Endothelial cell of umbilical vein (primary cell): ENCODE measurements at regions not wholly inside any gene's neighbourhood (a gene's known extent, or its start where the extent isn't known, plus 50 kb on each side); places are given as distances from the start of the nearest gene placed in this dataset.

ENCODE experiments used
- BruUV-seq: library from RNA; stranded (reverse); fragments of 400-500 nt; replicated peaks from 2 replicates; lab custom pipeline; 2021; lab: Mats Ljungman, UMichigan
- CTCF ChIA-PET: fragments of 300-600, 350-600 bp; sonication (Branson Sonifier 250); formaldehyde crosslinking; loops from one replicate; lab custom pipeline; 2021; ENCODE audit warnings: antibody characterized with exemption, inconsistent platforms; lab: Charles Lee
- POLR2A ChIA-PET: fragments of 300-600, 350-600 bp; sonication (Branson Sonifier 250); formaldehyde crosslinking; loops from one replicate; lab custom pipeline; 2021; ENCODE audit warnings: antibody characterized with exemption, inconsistent platforms; lab: Charles Lee
- DNase-seq: peaks from one replicate; pipeline ENCODE4 v3.0.0-alpha.2; 2011; ENCODE audit warnings: low read depth, low spot score
- FAIRE-seq: peaks from 2 replicates; lab custom pipeline; 2011; peaks lifted over from hg19 to GRCh38; lab: Jason Lieb, UNC
- H2AFZ ChIP-seq: 2 replicates; pipeline ENCODE4 v1.6.0; 2012; ENCODE audit warnings: low read depth, low read length, control low read depth, inconsistent platforms
- H3K27ac ChIP-seq: 2 replicates; pipeline ENCODE4 v1.5.1; 2011; ENCODE audit warnings: low read depth, mild to moderate bottlenecking, control low read depth, low read length, moderate library complexity; ENCODE audit not compliant: insufficient read depth
- H3K27me3 ChIP-seq, 2 experiments: 2 replicates each; pipeline versions ENCODE4 v1.6.0 to v1.6.1; 2011; ENCODE audit warnings: low read length in 2 of 2, mixed read lengths in 1 of 2; ENCODE audit not compliant: control insufficient read depth in 2 of 2, insufficient read depth in 2 of 2
- H3K36me3 ChIP-seq, 2 experiments: 2 replicates in 1 of 2; 3 replicates in 1 of 2; pipeline ENCODE4 v1.5.1; 2011; ENCODE audit warnings: low read length in 2 of 2, mild to moderate bottlenecking in 1 of 2, moderate library complexity in 1 of 2; ENCODE audit not compliant: control insufficient read depth in 2 of 2, insufficient read depth in 2 of 2; ENCODE audit errors: extremely low read depth in 1 of 2
- H3K4me1 ChIP-seq: 3 replicates; pipeline ENCODE4 v1.5.1; 2011; ENCODE audit warnings: mild to moderate bottlenecking, low read length; ENCODE audit not compliant: control insufficient read depth, insufficient read depth; ENCODE audit errors: extremely low read depth
- H3K4me2 ChIP-seq: 2 replicates; pipeline ENCODE4 v1.6.1; 2011; ENCODE audit warnings: low read length, control low read depth, mixed read lengths; ENCODE audit not compliant: insufficient read depth
- H3K4me3 ChIP-seq, 3 experiments: fragments of 200-600 bp in 1 of 3; sonication (generic), shearing (Covaris generic) in 1 of 3; replicated peaks in 1 of 3; 2 replicates each; pipeline ENCODE4 v1.5.1; 2011 to 2016; ENCODE audit warnings: control low read depth in 3 of 3, low read length in 3 of 3, mild to moderate bottlenecking in 2 of 3, inconsistent platforms in 1 of 3, low read depth in 1 of 3, moderate library complexity in 1 of 3; ENCODE audit not compliant: insufficient read depth in 1 of 3
- H3K79me2 ChIP-seq: 2 replicates; pipeline ENCODE4 v1.6.0; 2012; ENCODE audit warnings: low read length, inconsistent platforms; ENCODE audit not compliant: control insufficient read depth, insufficient read depth
- H3K9ac ChIP-seq: replicated peaks from 2 replicates; pipeline ENCODE3; 2011; ENCODE audit warnings: low read length, control low read depth; ENCODE audit not compliant: insufficient read depth; ENCODE audit errors: extremely low read depth
- H3K9me1 ChIP-seq: replicated peaks from 3 replicates; pipeline ENCODE4 v1.6.0; 2011; ENCODE audit warnings: mild to moderate bottlenecking, low read length; ENCODE audit not compliant: control insufficient read depth, insufficient read depth; ENCODE audit errors: extremely low read depth
- H3K9me3 ChIP-seq: replicated peaks from 2 replicates; pipeline ENCODE4 v1.5.1; 2012; ENCODE audit warnings: low read length, inconsistent platforms; ENCODE audit not compliant: control insufficient read depth, insufficient read depth
- H4K20me1 ChIP-seq: replicated peaks from 2 replicates; pipeline ENCODE3; 2011; ENCODE audit warnings: mild to moderate bottlenecking, low read length; ENCODE audit not compliant: control insufficient read depth, insufficient read depth; ENCODE audit errors: extremely low read depth
- EZH2 ChIP-seq: IDR thresholded peaks from 2 replicates; pipeline ENCODE4 v1.6.1; 2012; ENCODE audit warnings: borderline replicate concordance, low read depth, mild to moderate bottlenecking, moderate library complexity, low read length, inconsistent platforms; ENCODE audit not compliant: severe bottlenecking
- FOS ChIP-seq: IDR thresholded peaks from 2 replicates; pipeline ENCODE4 v1.6.1; 2011; ENCODE audit warnings: mild to moderate bottlenecking, low read length, moderate library complexity, borderline replicate concordance; ENCODE audit not compliant: insufficient read depth
- GATA2 ChIP-seq: IDR thresholded peaks from 2 replicates; pipeline ENCODE4 v1.7.0; 2011; ENCODE audit warnings: low read depth, mild to moderate bottlenecking, moderate library complexity, mixed read lengths, low read length; ENCODE audit not compliant: insufficient read length, insufficient read depth
- JUN ChIP-seq: IDR thresholded peaks from 2 replicates; pipeline ENCODE4 v1.6.1; 2011; ENCODE audit warnings: borderline replicate concordance, low read depth; ENCODE audit not compliant: insufficient read length, insufficient read depth
- MYC ChIP-seq: IDR thresholded peaks from one replicate; pipeline ENCODE4 v1.6.1; 2011; ENCODE audit warnings: mild to moderate bottlenecking, low read depth, low read length
- POLR2A ChIP-seq: IDR thresholded peaks from 2 replicates; pipeline ENCODE4 v1.6.1; 2012; ENCODE audit warnings: low read depth, mild to moderate bottlenecking, control low read depth, low read length
- POLR2AphosphoS5 ChIP-seq: IDR thresholded peaks from 2 replicates; pipeline ENCODE4 v1.6.1; 2012; ENCODE audit warnings: low read depth, mild to moderate bottlenecking, control low read depth, low read length, moderate library complexity; ENCODE audit not compliant: insufficient read depth
- dilution Hi-C: fragments of 300-500 bp; cut with MboI; formaldehyde crosslinking; loops from one replicate; pipeline ENCODE4 v1.15.0; 2019; ENCODE audit warnings: low sequenced_read_pairs; ENCODE audit not compliant: extremely low pct_ligation_motif_present
- intact Hi-C: fragments of 100-400 bp; cut with micrococcal nuclease; formaldehyde crosslinking; loops from one replicate; pipeline ENCODE4 v1.10.0; 2022
- TF ChIP-seq, protein P1 (sequence below): IDR thresholded peaks from 2 replicates; pipeline ENCODE4 v1.6.1; 2011; ENCODE audit not compliant: insufficient read depth, insufficient read length
- TF ChIP-seq, protein P2 (sequence below), 2 donors: IDR thresholded peaks; 1 replicate in 1 of 2; 2 replicates in 1 of 2; pipeline ENCODE4 v1.5.1; 2011; ENCODE audit warnings: low read length in 2 of 2, mild to moderate bottlenecking in 2 of 2, moderate library complexity in 2 of 2, control low read depth in 1 of 2, inconsistent platforms in 1 of 2, low read depth in 1 of 2; ENCODE audit not compliant: insufficient read depth in 1 of 2; ENCODE audit errors: extremely low read depth in 1 of 2

DNA sequence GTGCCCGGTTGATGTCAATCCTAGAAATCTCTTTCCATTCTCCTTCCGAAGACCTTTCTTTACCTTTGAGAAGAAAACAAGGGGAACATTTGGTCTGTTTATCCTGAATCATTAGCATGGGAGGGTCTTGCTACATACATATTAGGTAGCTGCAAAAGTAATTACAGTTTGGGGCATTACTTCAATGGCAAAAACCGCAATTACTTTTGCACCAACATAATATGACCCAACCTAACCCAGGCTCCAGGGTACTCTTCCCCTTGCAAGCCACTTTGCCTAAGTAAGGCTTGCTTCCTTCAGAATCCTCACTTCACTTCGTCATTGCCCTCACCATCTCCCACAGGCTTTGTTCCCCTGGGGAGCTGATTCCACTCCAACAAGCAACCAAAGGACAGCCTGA is 662.7 kb downstream of the DIAPH3 start:
- no TSS peak for BruUV-seq
- H3K36me3 ChIP-seq, result no peaks in the 10 kb centered on the region
- H3K9me3 ChIP-seq, result no peaks in the 10 kb centered on the region
- H3K27me3 ChIP-seq, result no peaks in the 10 kb centered on the region
- no peaks in the 10 kb centered on the region for H4K20me1 ChIP-seq
- H2AFZ ChIP-seq, result no peak overlapping the region
- no peaks in the 10 kb centered on the region for H3K9me1 ChIP-seq
- POLR2A ChIA-PET, result no interaction called here
- no peak overlapping the region for H3K4me3 ChIP-seq
- no peak overlapping the region for H3K4me2 ChIP-seq
- no peaks in the 10 kb centered on the region for H3K79me2 ChIP-seq
- dilution Hi-C loops, result no loop called here
- TF ChIP-seq JUN (no peak), GATA2 (no peak), POLR2AphosphoS5 (no peak), FOS (no peak), MYC (no peak), EZH2 (no peak), POLR2A (no peak)
- TF ChIP-seq, protein P1, sequence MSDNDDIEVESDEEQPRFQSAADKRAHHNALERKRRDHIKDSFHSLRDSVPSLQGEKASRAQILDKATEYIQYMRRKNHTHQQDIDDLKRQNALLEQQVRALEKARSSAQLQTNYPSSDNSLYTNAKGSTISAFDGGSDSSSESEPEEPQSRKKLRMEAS, result no peak
- TF ChIP-seq, protein P2, sequence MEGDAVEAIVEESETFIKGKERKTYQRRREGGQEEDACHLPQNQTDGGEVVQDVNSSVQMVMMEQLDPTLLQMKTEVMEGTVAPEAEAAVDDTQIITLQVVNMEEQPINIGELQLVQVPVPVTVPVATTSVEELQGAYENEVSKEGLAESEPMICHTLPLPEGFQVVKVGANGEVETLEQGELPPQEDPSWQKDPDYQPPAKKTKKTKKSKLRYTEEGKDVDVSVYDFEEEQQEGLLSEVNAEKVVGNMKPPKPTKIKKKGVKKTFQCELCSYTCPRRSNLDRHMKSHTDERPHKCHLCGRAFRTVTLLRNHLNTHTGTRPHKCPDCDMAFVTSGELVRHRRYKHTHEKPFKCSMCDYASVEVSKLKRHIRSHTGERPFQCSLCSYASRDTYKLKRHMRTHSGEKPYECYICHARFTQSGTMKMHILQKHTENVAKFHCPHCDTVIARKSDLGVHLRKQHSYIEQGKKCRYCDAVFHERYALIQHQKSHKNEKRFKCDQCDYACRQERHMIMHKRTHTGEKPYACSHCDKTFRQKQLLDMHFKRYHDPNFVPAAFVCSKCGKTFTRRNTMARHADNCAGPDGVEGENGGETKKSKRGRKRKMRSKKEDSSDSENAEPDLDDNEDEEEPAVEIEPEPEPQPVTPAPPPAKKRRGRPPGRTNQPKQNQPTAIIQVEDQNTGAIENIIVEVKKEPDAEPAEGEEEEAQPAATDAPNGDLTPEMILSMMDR (IDR thresholded peaks at IDR 0.05; ENCODE audit: extremely low read depth in 1 of 2, insufficient read depth in 1 of 2, low read depth in 1 of 2, low read length in 2 of 2), result no peak
- intact Hi-C loops, result no loop called here
- no peak overlapping the region for H3K27ac ChIP-seq
- H3K4me1 ChIP-seq, result peaks cover 32% of the 10 kb centered on the region
- no peak for DNase-seq
- FAIRE-seq, result no peak
- CTCF ChIA-PET, result interaction anchor here (0.8 to 1.2 kb wide), 3 partner anchors 9 to 165 kb away, joined by 3 read pairs; no protein-coding TSS in a partner anchor
- no peak overlapping the region for H3K9ac ChIP-seq
